ENCODE measurements at regions not wholly inside any gene's neighbourhood (a gene's known extent, or its start where the extent isn't known, plus 50 kb on each side); places are given as distances from the start of the nearest gene placed in this dataset.

GRCh38 chr1:101088431-101088830 lies 62.8 kb upstream of the DPH5 start:
- TF ChIP-seq CTCF (IDR thresholded peaks at IDR 0.05; ENCODE audit: extremely low read depth, insufficient read depth, missing control alignments) = no peak
- in situ Hi-C loops (cut with MboI; ENCODE audit: low pct_unique_long_range_greater_than_20kb, low sequenced_read_pairs, unreplicated experiment) = no loop called here
- no peak for DNase-seq (ENCODE audit: low spot score)

DNA sequence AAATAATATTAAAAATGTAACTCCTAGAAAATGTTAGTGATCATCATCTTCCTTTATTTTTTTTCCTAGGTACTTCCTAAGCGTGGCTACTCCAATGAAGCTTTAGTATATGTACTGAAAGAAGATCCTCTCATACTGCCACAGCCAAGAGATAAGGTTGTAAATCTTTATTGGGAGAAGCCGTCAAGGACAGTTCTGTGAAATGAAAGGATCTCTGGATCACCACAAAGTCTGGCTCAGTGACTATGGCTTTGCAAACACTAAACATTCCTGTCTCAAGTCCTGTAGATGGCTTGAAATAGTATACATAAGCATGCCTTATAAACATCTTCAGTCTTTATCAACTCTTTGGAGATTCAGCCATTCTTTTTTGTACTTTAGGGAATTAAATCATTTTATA lies 61.2 kb upstream of the DPH5 start:
- TF ChIP-seq CTCF (IDR thresholded peaks at IDR 0.05; ENCODE audit: extremely low read depth, insufficient read depth, missing control alignments) = no peak
- DNase-seq (ENCODE audit: low spot score) = no peak
- in situ Hi-C loops (cut with MboI; ENCODE audit: low pct_unique_long_range_greater_than_20kb, low sequenced_read_pairs, unreplicated experiment) = no loop called here

DNA sequence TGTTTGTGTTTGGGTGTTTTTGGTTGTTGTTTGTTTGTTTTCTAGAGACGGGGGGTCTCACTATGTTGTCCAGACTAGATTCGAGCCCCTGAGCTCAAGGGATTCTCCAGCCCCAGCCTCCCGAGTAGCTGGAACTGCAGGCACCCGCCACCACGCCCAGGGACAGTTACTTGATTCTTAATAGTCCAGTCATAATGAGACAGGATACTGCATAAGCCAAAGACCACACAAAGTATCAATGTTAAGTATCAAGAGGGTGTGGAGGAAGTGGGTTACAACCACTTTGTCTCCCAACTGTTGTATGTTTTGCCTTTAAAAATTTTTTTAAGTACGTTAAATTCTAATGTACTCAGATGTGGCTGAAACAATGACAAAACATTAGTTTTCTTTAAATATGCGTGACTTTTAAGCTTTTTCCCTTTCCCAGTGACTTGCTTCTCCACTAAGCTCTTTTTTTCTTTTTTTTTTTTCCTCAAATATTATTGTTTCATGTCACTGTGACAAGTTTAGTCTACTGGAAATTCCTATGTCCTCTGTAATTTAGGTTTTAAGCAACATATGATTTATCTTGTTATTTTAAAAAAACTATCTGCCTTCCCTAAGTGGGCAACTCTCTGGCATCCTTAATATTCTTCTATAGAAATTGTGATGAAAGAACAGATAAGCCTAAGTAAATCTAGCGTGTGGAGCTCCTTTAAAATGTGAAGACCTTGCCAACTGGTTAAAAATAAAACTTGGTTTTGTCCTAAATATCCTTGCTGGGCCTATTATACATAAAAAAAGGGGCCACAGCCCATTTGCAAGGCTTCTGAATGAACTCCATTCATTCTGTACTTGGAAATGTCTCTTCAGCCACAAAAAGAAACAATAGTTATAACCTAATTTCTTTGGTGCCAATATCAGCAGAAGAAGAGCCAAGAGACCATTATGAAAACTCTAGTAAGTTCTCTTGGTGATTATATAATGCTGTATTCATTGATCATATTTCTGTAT lies 56.2 kb upstream of the DPH5 start:
- TF ChIP-seq CTCF (IDR thresholded peaks at IDR 0.05; ENCODE audit: extremely low read depth, insufficient read depth, missing control alignments) = no peak
- in situ Hi-C loops (cut with MboI; ENCODE audit: low pct_unique_long_range_greater_than_20kb, low sequenced_read_pairs, unreplicated experiment) = no loop called here
- DNase-seq (ENCODE audit: low spot score) = peak; percentile 12

DNA sequence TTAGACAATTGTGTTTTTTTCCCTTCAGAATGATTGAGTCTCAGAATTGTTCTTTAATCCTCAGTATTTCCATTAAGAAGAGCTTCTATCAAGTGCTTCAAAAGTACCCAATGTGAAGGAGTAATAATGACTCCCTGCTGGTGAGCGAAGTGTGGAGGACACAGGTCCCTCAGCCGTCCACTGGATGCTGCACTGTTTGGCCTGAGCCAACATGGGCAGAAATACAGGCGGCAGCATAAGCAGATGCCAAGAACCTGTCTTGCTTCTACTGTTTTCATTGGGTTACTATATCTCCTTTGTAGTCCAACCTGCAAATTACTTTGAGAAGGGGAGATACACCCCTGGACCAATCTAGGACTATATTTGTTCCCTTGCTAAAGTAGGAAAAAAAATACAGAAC lies 55.3 kb upstream of the DPH5 start:
- no peak for DNase-seq (ENCODE audit: low spot score)
- in situ Hi-C loops (cut with MboI; ENCODE audit: low pct_unique_long_range_greater_than_20kb, low sequenced_read_pairs, unreplicated experiment) = no loop called here
- no peak for TF ChIP-seq CTCF (IDR thresholded peaks at IDR 0.05; ENCODE audit: extremely low read depth, insufficient read depth, missing control alignments)

GRCh38 chr1:101079341-101079740 lies 53.8 kb upstream of the DPH5 start:
- TF ChIP-seq CTCF (IDR thresholded peaks at IDR 0.05; ENCODE audit: extremely low read depth, insufficient read depth, missing control alignments) = no peak
- in situ Hi-C loops (cut with MboI; ENCODE audit: low pct_unique_long_range_greater_than_20kb, low sequenced_read_pairs, unreplicated experiment) = no loop called here
- DNase-seq (ENCODE audit: low spot score) = no peak

GRCh38 chr1:101077849-101078248 lies 52.3 kb upstream of the DPH5 start:
- no peak for TF ChIP-seq CTCF (IDR thresholded peaks at IDR 0.05; ENCODE audit: extremely low read depth, insufficient read depth, missing control alignments)
- in situ Hi-C loops (cut with MboI; ENCODE audit: low pct_unique_long_range_greater_than_20kb, low sequenced_read_pairs, unreplicated experiment) = no loop called here
- DNase-seq (ENCODE audit: low spot score) = no peak

Data from GM13977 (cell line).